Psoas muscle (tissue), 7 donors: ENCODE measurements at regions not wholly inside any gene's neighbourhood (a gene's known extent, or its start where the extent isn't known, plus 50 kb on each side); places are given as distances from the start of the nearest gene placed in this dataset.

Experiments used
- ATAC-seq, 4 donors: fragments of 200-7000 bp; cut with Tn5 transposase; one replicate each; pipeline ENCODE4 v1.9.1; 2020; ENCODE audit warnings: moderate library complexity in 3 of 4, mild to moderate bottlenecking in 2 of 4
- DNase-seq, 2 donors: peaks; one replicate each; pipeline ENCODE4 v3.0.0-alpha.2; 2020
- H3K27ac ChIP-seq: fragments of 200-600 bp; one replicate; pipeline ENCODE4 v1.8.0; 2022
- H3K27me3 ChIP-seq, 3 donors: fragments of 200-600 bp in 1 of 3; one replicate each; pipeline versions ENCODE4 v1.6.1 to v1.8.0; 2013 to 2022; ENCODE audit warnings: low read length in 2 of 3, mild to moderate bottlenecking in 2 of 3, moderate library complexity in 1 of 3; ENCODE audit not compliant: insufficient read depth in 3 of 3
- H3K36me3 ChIP-seq, 2 donors: fragments of 200-600 bp in 1 of 2; one replicate each; pipeline versions ENCODE4 v1.6.1 to v1.8.0; 2013 to 2022; ENCODE audit warnings: low read depth in 1 of 2, mild to moderate bottlenecking in 1 of 2, moderate library complexity in 1 of 2; ENCODE audit not compliant: insufficient read depth in 1 of 2
- H3K4me1 ChIP-seq: fragments of 200-600 bp; one replicate; pipeline ENCODE4 v1.8.0; 2022
- H3K4me3 ChIP-seq: fragments of 200-600 bp; one replicate; pipeline ENCODE4 v1.8.0; 2022; ENCODE audit warnings: mild to moderate bottlenecking
- H3K9me3 ChIP-seq: fragments of 200-600 bp; one replicate; pipeline ENCODE4 v1.8.0; 2022
- WGBS, 3 donors: extraction: QIAGEN DNeasy Blood & Tissue Kit; methylation state at CpG; one replicate each; pipeline versions ENCODE4 v1.1.6 to v1.1.7; 2013; 5-methylcytosine and 5-hydroxymethylcytosine counted together
- intact Hi-C, 2 donors: fragments of 100-400 bp; cut with DNase I; formaldehyde crosslinking; loops; one replicate each; pipeline versions ENCODE4 v1.11.0 to v1.14.2; 2022
- TF ChIP-seq, protein P1 (sequence below): fragments of 200-600 bp; IDR thresholded peaks from one replicate; pipeline ENCODE4 v1.8.0; 2022; ENCODE audit warnings: antibody characterized with exemption
- donor health status: healthy with polysubstance abuse.
- donor health status: DM: no; HTN: no; CAD: no; lungs with moderate emphysema.
- donor health status: Bipolar disorder and iron deficiency.
- donor health status: healthy.
- donor health status: DM: yes; HTN: yes; CAD: no.
- donor health status: DM: no; HTN: no; CAD: no.
- donor health status: DM: yes; HTN: yes; CAD: no.

DNA sequence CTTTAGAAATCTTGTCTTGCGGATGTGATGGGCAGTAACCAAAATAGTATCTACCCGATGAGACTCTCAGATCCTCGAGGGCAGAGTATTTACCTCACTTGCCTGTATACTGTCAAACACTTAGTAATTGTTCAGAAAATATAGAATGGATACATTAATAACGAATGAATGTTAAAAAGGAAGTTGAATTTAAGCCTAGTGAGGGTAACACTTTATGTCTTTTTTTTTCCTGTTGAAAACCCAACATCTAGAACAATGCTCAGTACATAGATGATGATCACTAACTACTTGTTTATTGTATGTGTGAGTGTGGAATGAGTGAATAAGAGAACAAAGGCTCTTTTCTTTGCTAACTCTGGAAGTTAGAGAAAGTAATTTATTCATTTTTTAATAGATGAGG, 195.7 kb downstream of the MIAT start:
- TF ChIP-seq, protein P1, sequence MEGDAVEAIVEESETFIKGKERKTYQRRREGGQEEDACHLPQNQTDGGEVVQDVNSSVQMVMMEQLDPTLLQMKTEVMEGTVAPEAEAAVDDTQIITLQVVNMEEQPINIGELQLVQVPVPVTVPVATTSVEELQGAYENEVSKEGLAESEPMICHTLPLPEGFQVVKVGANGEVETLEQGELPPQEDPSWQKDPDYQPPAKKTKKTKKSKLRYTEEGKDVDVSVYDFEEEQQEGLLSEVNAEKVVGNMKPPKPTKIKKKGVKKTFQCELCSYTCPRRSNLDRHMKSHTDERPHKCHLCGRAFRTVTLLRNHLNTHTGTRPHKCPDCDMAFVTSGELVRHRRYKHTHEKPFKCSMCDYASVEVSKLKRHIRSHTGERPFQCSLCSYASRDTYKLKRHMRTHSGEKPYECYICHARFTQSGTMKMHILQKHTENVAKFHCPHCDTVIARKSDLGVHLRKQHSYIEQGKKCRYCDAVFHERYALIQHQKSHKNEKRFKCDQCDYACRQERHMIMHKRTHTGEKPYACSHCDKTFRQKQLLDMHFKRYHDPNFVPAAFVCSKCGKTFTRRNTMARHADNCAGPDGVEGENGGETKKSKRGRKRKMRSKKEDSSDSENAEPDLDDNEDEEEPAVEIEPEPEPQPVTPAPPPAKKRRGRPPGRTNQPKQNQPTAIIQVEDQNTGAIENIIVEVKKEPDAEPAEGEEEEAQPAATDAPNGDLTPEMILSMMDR: no peak
- H3K36me3 ChIP-seq: no peaks in the 10 kb centered on the region
- no peaks in the 10 kb centered on the region for H3K27me3 ChIP-seq
- WGBS, 3 donors: 81 to 90% (median 87%) methylated on average over 4 of the region's 4 CpGs
- H3K9me3 ChIP-seq: no peaks in the 10 kb centered on the region
- H3K4me3 ChIP-seq: no peak overlapping the region
- no peak overlapping the region for H3K27ac ChIP-seq
- ATAC-seq (no peak), DNase-seq (no peak)
- intact Hi-C loops: no loop called here
- no peaks in the 10 kb centered on the region for H3K4me1 ChIP-seq

DNA sequence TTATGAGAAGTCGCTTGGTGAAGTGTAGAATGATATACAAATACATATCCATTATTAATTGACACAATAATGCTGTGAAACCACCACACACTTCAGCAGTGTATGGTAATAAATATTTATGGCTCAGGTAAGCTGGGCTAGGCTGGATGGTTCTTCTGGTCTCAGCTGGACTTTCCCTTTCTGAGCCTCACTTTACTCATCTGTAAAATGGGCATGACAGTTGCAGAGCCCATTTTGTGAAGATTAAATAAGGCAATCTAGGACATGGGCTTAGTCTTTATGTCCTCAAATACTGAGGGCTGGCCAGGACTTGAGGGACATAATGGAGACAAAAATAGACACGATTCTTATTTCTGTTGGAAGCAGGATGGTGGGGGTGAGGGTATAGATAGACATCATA, 196.1 kb downstream of the MIAT start:
- DNase-seq (no peak), ATAC-seq (no peak)
- no peaks in the 10 kb centered on the region for H3K27me3 ChIP-seq
- H3K36me3 ChIP-seq: no peaks in the 10 kb centered on the region
- no peaks in the 10 kb centered on the region for H3K9me3 ChIP-seq
- 86 to 93% (median 92%) methylated on average over 2 of the region's 2 CpGs for WGBS, 3 donors
- TF ChIP-seq, protein P1: no peak
- no peak overlapping the region for H3K27ac ChIP-seq
- no peak overlapping the region for H3K4me3 ChIP-seq
- no peaks in the 10 kb centered on the region for H3K4me1 ChIP-seq
- intact Hi-C loops: no loop called here

DNA sequence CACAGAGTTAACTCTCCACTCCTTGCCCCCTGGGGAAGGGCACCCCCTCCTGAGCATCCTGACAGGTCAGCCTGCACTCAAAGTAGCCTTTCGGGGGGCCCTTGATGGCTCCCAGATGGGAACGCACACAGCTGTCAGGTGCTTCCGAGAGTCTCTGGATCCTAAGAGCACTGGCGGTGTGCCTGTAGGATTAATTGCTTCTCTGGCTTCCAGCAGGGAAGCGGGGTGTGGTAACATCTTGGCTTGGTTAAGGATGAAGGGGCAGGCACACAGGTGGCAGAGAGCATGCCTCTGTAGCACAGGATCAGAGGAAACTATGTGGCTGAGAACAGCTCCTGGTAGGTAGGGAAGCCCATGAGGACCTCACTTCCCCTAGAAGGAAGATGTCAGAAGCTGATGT, 199.8 kb downstream of the MIAT start:
- H3K27me3 ChIP-seq: no peaks in the 10 kb centered on the region
- no peaks in the 10 kb centered on the region for H3K36me3 ChIP-seq
- 30 to 46% (median 44%) methylated on average over 5 of the region's 5 CpGs for WGBS, 3 donors
- H3K4me1 ChIP-seq: no peaks in the 10 kb centered on the region
- no peak for ATAC-seq
- DNase-seq: no peak
- intact Hi-C loops: no loop called here
- TF ChIP-seq, protein P1: no peak
- H3K9me3 ChIP-seq: no peaks in the 10 kb centered on the region
- H3K4me3 ChIP-seq: no peak overlapping the region
- H3K27ac ChIP-seq: no peak overlapping the region

DNA sequence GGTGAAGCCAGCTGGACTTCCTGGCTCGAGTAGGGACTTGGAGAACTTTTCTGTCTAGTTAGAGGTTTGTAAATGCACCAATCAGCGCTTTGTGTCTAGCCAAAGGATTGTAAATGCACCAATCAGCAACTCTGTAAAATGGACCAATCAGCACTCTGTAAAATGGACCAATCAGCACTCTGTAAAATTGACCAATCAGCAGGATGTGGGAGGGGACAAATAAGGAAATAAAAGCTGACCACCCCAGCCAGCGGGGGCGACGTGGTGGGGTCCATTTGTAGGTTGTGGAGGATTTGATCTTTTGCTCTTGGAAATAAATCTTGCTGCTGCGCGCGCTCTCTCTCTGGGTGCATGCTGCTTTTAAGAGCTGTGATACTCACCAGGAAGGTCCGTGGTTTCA, 202.9 kb downstream of the MIAT start:
- Histone ChIP-seq H3K27me3 (no peaks in the 10 kb centered on the region), H3K36me3 (no peaks in the 10 kb centered on the region), H3K4me1 (no peaks in the 10 kb centered on the region), H3K9me3 (no peaks in the 10 kb centered on the region), H3K27ac (no peak overlapping the region), H3K4me3 (no peak overlapping the region)
- no peak for DNase-seq
- TF ChIP-seq, protein P1: no peak
- intact Hi-C loops: no loop called here
- no peak for ATAC-seq
- WGBS, 3 donors: 93 to 95% (median 93%) methylated on average over 9 of the region's 9 CpGs

DNA sequence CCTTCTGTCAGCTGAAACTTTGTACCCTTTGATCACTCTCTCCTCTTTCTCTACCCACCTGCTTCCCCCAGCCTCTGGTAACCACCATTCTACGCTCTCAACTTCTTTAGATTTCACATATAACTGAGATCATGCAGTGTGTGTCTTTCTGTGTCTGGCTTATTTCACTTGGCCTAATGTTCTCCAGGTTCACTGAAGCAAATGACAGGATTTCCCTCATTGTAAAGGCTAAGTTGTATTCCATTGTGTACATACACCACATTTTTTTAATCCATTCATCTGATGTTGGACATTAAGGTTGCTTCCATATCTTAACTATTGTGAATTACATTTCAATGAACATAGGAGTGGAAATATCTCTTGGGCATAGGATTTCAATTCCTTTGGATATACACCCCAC, 207.6 kb downstream of the MIAT start:
- H3K9me3 ChIP-seq: no peaks in the 10 kb centered on the region
- H3K36me3 ChIP-seq: no peaks in the 10 kb centered on the region
- no peak overlapping the region for H3K27ac ChIP-seq
- WGBS, 3 donors: 97 to 100% (median 100%) methylated on average over 1 of the region's 1 CpG
- H3K4me1 ChIP-seq: no peaks in the 10 kb centered on the region
- ATAC-seq (no peak), DNase-seq (no peak)
- intact Hi-C loops: no loop called here
- no peak overlapping the region for H3K4me3 ChIP-seq
- TF ChIP-seq, protein P1: no peak
- no peaks in the 10 kb centered on the region for H3K27me3 ChIP-seq
